ENCODE measurements at regions not wholly inside any gene's neighbourhood (a gene's known extent, or its start where the extent isn't known, plus 50 kb on each side); places are given as distances from the start of the nearest gene placed in this dataset.

DNA sequence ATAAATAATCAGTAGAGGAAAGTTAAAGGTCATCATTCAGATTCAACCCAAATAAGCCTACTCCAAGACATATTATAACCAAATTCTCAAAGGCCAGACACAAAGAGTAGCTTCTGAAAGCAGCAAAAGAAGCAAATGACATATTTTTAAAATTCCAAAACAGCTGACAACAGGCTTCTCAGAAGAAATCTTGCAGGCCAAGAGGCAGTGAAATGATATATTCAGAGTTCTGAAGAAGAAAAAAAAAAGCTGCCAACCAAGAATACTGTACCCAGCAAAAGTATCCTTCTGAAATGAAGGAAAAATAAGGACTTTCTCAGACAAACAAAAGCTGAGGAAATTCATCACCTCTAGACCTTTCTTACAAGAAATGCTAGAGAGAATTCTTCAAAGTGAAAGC, 787.1 kb upstream of the TENM4 start:
- H3K79me2 ChIP-seq (ENCODE audit: low read depth): no peaks in the 10 kb centered on the region
- no peaks in the 10 kb centered on the region for H3K27me3 ChIP-seq
- no peaks in the 10 kb centered on the region for H3K27me3 Mint-ChIP-seq (ENCODE audit: insufficient read depth, low read depth)
- TF ChIP-seq, protein P1, sequence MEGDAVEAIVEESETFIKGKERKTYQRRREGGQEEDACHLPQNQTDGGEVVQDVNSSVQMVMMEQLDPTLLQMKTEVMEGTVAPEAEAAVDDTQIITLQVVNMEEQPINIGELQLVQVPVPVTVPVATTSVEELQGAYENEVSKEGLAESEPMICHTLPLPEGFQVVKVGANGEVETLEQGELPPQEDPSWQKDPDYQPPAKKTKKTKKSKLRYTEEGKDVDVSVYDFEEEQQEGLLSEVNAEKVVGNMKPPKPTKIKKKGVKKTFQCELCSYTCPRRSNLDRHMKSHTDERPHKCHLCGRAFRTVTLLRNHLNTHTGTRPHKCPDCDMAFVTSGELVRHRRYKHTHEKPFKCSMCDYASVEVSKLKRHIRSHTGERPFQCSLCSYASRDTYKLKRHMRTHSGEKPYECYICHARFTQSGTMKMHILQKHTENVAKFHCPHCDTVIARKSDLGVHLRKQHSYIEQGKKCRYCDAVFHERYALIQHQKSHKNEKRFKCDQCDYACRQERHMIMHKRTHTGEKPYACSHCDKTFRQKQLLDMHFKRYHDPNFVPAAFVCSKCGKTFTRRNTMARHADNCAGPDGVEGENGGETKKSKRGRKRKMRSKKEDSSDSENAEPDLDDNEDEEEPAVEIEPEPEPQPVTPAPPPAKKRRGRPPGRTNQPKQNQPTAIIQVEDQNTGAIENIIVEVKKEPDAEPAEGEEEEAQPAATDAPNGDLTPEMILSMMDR (IDR thresholded peaks at IDR 0.05): no peak
- no peak for TF ChIP-seq EZH2phosphoT487 (IDR thresholded peaks at IDR 0.05)
- no peak for TF ChIP-seq EZH2 (IDR thresholded peaks at IDR 0.05)
- peaks cover 2% of the 10 kb centered on the region for H3K36me3 Mint-ChIP-seq
- no peak overlapping the region for H2AFZ ChIP-seq (replicated peaks)
- DNase-seq (ENCODE audit: low spot score): no peak
- H3K27ac Mint-ChIP-seq: no peak overlapping the region
- peaks cover 24% of the 10 kb centered on the region for H3K9me3 ChIP-seq (ENCODE audit: low read depth)
- H3K9ac ChIP-seq: no peak overlapping the region
- peaks cover 29% of the 10 kb centered on the region for H3K9me3 Mint-ChIP-seq
- no peak overlapping the region for H3K4me3 ChIP-seq
- no peak overlapping the region for H3K27ac ChIP-seq
- no peak overlapping the region for H3K4me2 ChIP-seq
- H3K4me3 Mint-ChIP-seq: no peak overlapping the region
- no peaks in the 10 kb centered on the region for H3F3A ChIP-seq (ENCODE audit: low read depth)
- H4K20me1 ChIP-seq (ENCODE audit: low read depth): no peaks in the 10 kb centered on the region
- H3K4me1 Mint-ChIP-seq: no peaks in the 10 kb centered on the region
- no peaks in the 10 kb centered on the region for H3K36me3 ChIP-seq
- H3K4me1 ChIP-seq: no peaks in the 10 kb centered on the region

DNA sequence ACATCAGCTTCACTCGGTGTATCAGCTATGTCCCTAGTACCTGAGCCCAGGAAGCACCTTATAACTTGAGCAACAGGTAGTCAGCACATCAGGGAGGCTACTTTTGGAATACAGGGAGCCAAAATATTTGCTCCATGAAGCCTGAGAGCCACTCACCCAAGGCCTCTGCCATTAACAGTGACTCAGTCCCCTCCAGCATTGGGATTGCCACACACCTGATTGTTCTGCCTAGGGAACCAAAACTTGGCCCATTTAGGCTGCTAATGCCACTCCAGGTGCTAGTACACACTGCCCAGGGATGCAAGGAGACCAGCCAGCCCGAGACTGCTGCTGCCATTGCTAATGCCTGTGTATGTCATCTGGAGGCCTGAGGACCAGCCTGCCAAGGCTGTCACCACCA, 773.6 kb upstream of the TENM4 start:
- Histone ChIP-seq H3K79me2 (ENCODE audit: low read depth) (no peaks in the 10 kb centered on the region), H2AFZ (replicated peaks) (no peak overlapping the region), H3K4me2 (no peak overlapping the region), H3K4me1 (no peaks in the 10 kb centered on the region), H3K36me3 (no peaks in the 10 kb centered on the region), H3K27ac (no peak overlapping the region), H3F3A (ENCODE audit: low read depth) (no peaks in the 10 kb centered on the region), H4K20me1 (ENCODE audit: low read depth) (no peaks in the 10 kb centered on the region), H3K4me3 (no peak overlapping the region), H3K9ac (no peak overlapping the region), H3K9me3 (ENCODE audit: low read depth) (no peaks in the 10 kb centered on the region), H3K27me3 (no peaks in the 10 kb centered on the region)
- TF ChIP-seq, protein P1 (IDR thresholded peaks at IDR 0.05): no peak
- TF ChIP-seq EZH2phosphoT487 (IDR thresholded peaks at IDR 0.05) (no peak), EZH2 (IDR thresholded peaks at IDR 0.05) (no peak)
- Mint-ChIP-seq H3K27me3 (ENCODE audit: insufficient read depth, low read depth) (peaks cover 4% of the 10 kb centered on the region), H3K4me3 (no peak overlapping the region), H3K27ac (no peak overlapping the region), H3K9me3 (peaks cover 5% of the 10 kb centered on the region), H3K36me3 (no peaks in the 10 kb centered on the region), H3K4me1 (no peaks in the 10 kb centered on the region)
- DNase-seq (ENCODE audit: low spot score): no peak

DNA sequence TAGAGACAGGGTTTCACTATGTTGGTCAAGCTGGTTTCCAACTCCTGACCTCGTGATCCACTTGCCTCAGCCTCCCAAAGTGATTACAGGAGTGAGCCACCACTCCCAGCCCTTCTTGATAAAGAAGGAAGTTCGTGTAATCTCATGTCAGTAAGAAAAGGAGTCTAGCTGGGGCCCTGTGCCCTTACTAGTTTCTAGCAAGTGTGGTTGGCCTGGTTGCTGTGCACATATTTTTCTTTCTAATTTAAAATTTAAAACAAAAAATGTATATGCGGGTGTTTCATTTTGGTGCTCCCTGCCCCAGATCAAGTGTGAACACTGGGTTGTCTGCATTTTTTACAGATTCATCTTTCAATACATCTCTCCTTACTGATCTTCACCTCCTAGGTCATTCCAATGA, 770.8 kb upstream of the TENM4 start:
- Histone ChIP-seq H3K4me3 (no peak overlapping the region), H3F3A (ENCODE audit: low read depth) (no peaks in the 10 kb centered on the region), H3K9me3 (ENCODE audit: low read depth) (no peaks in the 10 kb centered on the region), H3K4me1 (no peaks in the 10 kb centered on the region), H2AFZ (replicated peaks) (no peak overlapping the region), H3K36me3 (no peaks in the 10 kb centered on the region), H4K20me1 (ENCODE audit: low read depth) (no peaks in the 10 kb centered on the region), H3K27me3 (no peaks in the 10 kb centered on the region), H3K79me2 (ENCODE audit: low read depth) (no peaks in the 10 kb centered on the region), H3K27ac (no peak overlapping the region), H3K9ac (no peak overlapping the region), H3K4me2 (no peak overlapping the region)
- no peak overlapping the region for H3K27ac Mint-ChIP-seq
- TF ChIP-seq EZH2phosphoT487 (IDR thresholded peaks at IDR 0.05) (no peak), EZH2 (IDR thresholded peaks at IDR 0.05) (no peak)
- TF ChIP-seq, protein P1 (IDR thresholded peaks at IDR 0.05): no peak
- H3K36me3 Mint-ChIP-seq: no peaks in the 10 kb centered on the region
- peaks cover 5% of the 10 kb centered on the region for H3K9me3 Mint-ChIP-seq
- H3K4me3 Mint-ChIP-seq: no peak overlapping the region
- no peaks in the 10 kb centered on the region for H3K4me1 Mint-ChIP-seq
- DNase-seq (ENCODE audit: low spot score): no peak
- H3K27me3 Mint-ChIP-seq (ENCODE audit: insufficient read depth, low read depth): peaks cover 2% of the 10 kb centered on the region

DNA sequence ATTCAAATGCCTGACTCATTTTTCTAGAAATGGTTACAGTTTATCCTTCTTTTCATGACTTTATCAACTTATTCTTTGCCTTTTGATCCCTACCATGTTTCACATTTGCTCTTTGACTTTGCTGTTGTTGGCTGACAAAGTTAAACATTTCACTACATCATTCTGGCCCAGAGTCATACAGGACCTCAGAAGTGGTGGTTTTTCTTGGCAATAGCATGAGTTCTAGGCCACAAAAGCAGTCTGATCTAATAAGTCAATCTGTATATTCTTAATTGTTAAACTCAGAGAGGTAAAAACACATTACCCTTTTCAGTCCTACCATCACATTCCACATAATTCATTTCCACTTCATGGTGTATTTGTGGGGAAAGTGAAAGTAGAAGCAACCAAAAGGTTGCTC, 763.2 kb upstream of the TENM4 start:
- Histone ChIP-seq H3K4me2 (no peak overlapping the region), H3K27me3 (no peaks in the 10 kb centered on the region), H3K9me3 (ENCODE audit: low read depth) (no peaks in the 10 kb centered on the region), H3F3A (ENCODE audit: low read depth) (no peaks in the 10 kb centered on the region), H3K36me3 (no peaks in the 10 kb centered on the region), H3K79me2 (ENCODE audit: low read depth) (no peaks in the 10 kb centered on the region), H2AFZ (replicated peaks) (no peak overlapping the region), H3K27ac (no peak overlapping the region), H4K20me1 (ENCODE audit: low read depth) (no peaks in the 10 kb centered on the region), H3K4me1 (no peaks in the 10 kb centered on the region), H3K4me3 (no peak overlapping the region), H3K9ac (no peak overlapping the region)
- Mint-ChIP-seq H3K4me3 (no peak overlapping the region), H3K4me1 (no peaks in the 10 kb centered on the region), H3K36me3 (no peaks in the 10 kb centered on the region), H3K9me3 (no peaks in the 10 kb centered on the region), H3K27me3 (ENCODE audit: insufficient read depth, low read depth) (no peaks in the 10 kb centered on the region), H3K27ac (no peak overlapping the region)
- TF ChIP-seq, protein P1 (IDR thresholded peaks at IDR 0.05): no peak
- TF ChIP-seq EZH2phosphoT487 (IDR thresholded peaks at IDR 0.05) (no peak), EZH2 (IDR thresholded peaks at IDR 0.05) (no peak)
- no peak for DNase-seq (ENCODE audit: low spot score)

Data from neural progenitor cell (in vitro differentiated cells).